Fibroblast of skin of scalp (primary cell): ENCODE measurements at regions not wholly inside any gene's neighbourhood (a gene's known extent, or its start where the extent isn't known, plus 50 kb on each side); places are given as distances from the start of the nearest gene placed in this dataset.
"Not testable (repeated sequence)": the region's sequence is repeated elsewhere in the genome, so short reads cannot be mapped to it uniquely, and the experiment has no call there.

ENCODE experiments used
- DNase-seq: peaks from one replicate; pipeline ENCODE4 v3.0.0-alpha.2; 2013

DNA sequence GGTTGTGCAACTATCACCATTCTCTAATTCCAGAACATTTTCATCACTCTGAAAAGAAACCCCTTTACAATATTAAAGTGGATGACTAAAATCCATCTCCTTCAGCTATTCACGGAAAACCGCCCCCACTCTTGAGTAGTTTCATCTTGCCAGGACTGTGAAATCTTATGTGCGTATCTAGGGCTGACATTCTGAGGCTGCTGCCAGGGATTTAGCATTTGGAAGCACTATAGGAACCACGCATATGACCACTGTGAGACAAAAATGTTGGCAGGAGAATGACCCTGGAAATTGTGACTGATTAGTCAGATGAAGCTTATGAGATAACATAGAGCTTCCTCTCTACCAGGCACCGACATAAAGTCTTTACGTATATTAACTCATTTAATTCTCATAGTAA lies 305.2 kb upstream of the PDE3A start:
- DNase-seq, result peak; percentile 69

DNA sequence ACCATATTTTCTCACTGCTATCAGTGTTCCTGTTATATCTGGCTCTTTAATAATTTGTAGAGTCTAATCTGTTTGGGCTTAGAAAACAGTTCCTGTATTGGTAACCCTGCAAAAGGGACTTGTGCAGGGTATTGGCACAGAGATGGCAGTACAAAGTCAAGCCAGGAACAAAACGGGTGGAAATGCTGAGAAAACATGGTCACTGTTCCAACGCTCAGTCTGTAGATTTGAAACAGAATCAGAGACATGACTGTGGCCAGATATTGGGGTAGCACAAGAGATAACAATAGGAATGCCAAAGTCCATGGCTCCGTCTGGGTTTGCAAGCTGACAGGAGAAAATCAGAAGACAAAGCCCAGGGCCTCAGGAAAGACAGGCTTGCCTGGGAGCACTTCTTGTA lies 290.7 kb upstream of the PDE3A start:
- DNase-seq, result no peak

DNA sequence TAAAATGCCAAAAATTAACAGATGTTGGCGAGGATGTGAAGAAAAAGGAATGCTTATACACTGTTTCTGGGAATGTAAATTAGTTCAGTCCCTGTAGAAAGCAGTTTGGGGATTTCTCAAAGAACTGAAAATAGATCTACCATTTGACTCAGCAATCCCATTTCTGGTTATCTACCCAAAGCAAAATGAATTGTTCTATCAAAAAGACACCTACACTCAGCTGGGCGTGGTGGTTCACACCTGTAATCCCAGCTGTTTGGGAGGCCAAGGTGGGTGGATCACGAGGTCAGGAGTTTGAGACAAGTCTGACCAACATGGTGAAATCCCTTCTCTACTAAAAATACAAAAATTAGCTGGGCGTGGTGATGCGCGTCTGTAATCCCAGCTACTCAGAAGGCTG lies 279.3 kb upstream of the PDE3A start:
- DNase-seq, result no peak

DNA sequence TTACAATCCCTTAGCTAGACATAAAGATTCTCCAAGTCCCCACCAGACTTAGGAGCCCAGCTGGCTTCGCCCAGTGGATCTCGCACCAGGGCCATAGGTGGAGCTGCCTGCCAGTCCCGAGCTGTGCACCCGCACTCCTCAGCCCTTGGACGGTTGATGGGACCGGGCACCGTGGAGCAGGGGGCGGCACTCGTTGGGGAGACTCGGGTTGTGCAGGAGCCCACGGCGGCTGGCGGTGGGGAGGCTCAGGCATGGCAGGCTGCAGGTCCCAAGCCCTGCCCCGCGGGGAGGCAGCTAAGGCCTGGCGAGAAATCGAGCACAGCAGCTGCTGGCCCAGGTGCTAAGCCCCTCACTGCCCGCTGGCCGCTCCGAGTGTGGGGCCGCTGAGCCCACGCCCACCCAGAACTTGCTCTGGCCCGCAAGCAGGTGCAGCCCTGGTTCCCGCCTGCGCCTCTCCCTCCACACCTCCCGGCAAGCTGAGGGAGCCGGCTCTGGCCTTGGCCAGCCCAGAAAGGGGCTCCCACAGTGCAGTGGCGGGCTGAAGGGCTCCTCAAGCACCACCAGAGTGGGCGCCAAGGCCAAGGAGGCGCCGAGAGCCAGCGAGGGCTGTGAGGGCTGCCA lies 275.0 kb upstream of the PDE3A start:
- DNase-seq, result not testable (repeated sequence)

DNA sequence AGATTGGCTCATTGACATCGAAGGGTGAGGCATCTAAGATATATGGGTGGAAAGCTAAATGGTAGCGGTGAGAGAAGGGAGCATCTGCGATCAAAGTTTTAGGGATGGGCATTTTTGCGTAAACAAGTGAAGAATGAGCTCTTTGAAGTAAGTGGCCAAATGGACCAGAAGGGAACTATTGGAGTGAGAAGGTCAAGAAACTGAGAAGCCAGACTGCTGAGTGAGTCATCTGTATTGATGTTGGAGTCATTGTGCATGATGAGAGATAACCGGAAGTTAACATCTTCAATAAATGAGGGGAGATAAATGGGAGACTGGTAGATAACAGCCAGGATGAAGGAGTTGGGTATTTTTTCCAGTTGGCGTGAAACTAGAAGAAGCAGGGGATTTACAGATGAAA lies 271.9 kb upstream of the PDE3A start:
- DNase-seq, result no peak

DNA sequence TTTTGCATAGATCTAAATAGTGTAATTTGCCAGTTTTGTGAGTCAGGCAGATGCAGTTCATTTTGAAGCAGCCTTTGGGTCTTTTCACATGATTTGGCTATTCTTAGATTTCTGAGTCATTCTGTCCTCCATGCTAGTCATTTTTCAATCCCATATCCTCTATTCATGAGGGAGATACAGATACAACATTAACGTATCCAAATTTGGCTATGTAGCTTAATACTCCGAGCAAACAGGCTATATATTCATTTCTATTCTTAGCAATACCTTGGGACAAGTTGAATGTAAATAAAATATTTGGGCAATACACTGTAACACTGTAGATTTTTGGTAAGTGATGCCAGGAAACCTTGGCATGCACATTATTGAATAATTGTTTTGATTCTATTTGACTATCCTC lies 270.7 kb upstream of the PDE3A start:
- peak; percentile 92 for DNase-seq

DNA sequence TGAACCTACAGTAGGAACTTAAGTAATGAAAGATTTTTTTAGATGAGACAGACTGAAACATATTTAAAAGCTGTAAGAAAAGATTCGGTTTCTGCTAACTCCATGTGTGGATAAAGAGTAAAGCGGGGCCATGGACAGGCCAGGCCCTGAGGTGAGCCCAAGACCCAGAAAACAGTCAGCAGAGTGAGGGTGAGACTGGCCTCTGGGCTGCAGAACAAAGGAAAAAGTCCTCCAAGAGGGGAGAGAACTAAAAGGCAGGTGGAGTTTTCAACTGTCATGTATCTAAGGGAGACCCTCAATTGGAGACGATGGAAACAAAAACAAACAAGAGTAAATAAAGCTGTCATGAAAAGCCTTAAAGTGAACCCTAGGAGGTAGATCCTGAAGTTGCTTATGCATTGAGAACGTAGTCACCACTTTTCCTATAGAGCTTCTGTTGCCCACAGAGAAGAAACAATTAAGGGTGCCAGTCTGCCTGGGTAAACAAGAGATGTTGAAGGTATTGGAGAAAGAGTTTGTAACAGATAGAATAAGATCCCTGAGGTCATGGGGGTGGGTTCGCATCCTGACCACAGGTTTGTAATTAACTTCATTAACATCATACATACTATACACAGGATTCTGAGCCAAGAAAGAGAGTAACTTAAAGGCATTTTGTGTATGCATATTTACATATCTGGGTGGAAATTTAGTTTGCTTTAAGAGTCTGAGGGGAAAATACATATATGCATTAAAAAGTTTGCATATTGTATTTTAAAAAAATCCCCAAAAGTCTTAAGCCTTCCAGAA lies 268.7 kb upstream of the PDE3A start:
- DNase-seq, result no peak

DNA sequence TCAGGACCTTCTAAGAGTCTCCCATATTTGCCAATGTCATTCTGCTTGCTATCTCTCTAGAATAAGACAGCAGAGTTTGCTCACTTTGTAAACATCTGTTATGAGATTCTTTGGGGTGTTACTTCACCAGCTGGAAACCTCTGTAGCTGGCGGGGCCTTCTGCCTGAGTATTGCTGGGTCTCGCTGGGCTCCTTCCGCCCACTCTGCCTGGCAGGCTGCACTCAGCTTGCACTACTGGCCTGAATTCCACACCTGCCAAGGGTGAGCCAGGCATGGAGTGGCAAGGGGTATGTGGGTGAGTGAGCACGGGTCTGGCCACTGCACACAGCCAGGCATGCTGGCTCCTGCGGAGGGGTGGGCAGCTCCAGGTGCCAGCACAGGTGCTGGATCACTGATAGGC lies 267.3 kb upstream of the PDE3A start:
- no peak for DNase-seq

DNA sequence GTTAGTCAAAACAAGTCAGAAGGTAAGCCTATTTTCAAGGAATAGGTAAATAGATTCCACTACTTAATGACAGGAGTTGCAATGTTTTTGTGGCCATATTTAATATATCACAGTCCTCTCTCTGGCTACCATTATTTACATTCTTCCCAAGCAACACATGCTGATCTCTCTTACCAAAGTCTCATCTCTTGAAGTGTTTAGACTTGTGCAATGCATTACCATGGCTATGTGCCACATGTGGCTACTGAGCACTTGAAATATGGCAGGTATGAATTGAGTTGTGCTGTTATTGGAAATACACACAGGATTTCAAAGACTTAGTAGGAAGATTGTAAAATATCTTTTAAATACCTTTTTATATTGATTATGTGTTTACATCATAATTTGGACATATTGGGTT lies 262.4 kb upstream of the PDE3A start:
- DNase-seq, result peak; percentile 73

DNA sequence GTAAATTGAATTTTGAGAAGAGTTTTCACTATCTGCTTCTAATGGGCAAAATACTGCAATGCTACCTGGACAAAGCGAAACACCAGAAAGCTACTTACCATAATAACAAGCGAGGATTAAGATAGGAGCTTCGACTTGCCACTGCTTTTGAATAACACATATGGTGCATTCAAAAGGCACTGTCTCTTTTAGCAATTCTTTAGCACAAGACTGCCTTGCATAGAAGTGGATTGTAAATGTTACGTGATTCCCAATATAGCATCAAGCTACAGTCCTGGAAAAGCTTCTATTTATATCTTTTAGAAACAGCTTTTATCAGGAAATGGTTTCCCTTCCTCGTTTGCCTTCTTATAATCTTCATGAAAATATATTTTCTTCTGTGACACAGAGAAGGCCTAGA lies 258.7 kb upstream of the PDE3A start:
- no peak for DNase-seq

DNA sequence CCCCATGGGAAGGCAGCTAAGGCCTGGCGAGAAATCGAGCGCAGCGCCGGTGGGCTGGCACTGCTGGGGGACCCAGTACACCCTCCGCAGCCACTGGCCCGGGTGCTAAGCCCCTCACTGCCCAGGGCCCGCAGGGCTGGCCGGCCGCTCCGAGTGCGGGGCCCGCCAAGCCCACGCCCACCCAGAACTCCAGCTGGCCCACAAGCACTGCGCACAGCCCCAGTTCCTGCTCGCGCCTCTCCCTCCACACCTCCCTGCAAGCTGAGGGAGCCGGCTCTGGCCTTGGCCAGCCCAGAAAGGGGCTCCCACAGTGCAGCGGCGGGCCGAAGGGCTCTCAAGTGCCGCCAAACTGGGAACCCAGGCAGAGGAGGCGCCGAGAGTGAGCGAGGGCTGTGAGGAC lies 253.0 kb upstream of the PDE3A start:
- DNase-seq, result not testable (repeated sequence)

DNA sequence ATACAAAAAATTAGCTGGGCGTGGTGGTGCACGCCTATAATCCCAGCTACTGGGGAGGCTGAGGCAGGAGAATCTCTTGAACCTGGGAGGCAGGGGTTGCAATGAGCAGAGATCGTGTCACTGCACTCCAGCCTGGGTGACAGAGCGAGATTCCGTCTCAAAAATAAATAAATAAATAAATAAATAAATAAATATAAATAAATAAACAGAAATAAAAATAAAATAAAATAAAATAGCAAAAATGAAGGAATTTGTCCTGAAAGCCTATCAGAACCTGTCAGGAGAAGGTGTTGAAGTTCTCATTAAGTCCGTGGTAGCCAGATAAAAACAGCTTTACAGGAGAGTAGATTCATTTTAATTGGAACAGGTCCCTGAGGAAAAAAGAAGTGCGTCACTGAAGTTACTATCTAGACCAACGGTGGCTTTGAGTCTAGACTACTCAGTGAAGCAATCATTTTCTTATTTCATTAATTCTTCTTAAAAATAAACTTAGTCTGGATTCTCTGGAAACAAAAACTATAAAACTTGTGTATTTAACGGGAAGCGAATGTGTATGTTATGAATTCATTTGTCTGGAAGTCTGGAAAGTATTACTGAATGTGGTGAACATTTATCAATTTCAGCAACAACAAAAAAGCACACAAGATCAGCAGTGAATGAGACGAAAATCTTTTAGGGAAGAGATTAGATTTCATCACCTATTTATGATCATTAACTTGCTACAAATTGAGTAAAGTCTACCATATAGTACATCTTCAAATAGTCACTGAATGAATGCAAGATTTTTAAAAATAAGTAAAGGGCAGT lies 248.5 kb upstream of the PDE3A start:
- DNase-seq, result peak; percentile 57

DNA sequence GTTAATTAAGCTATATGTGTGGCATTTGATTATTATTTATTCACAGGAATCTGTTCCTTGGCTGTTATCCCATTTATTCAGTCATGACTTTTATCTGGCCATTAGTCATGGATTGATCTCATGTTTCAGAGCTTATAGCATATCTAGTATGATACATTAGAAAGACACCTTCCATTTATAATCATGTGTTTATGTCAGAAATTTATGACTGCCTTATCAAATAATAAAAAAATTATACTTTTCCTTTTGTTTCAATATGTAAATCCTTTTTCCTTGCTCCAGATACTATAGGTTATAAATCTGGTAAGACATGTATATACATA lies 248.0 kb upstream of the PDE3A start:
- DNase-seq, result peak; percentile 59

DNA sequence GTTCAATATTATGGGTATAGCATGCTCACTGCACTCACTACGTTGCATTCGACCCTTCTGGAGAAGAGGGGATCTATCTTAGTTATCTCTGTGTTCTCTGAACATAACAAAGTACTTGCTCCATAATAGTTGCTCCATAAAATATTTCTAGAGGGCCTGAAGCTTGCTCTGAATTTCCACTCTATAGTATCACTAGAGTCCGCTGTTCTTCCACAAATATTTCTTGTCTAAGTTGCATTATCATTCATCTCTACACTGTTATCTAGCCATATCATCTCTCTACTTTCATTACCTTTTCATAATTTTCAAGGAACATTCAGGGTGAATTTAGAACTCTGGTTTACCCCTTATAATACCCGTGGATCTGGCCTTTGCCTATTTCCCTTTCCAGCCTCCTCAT lies 246.1 kb upstream of the PDE3A start:
- no peak for DNase-seq

DNA sequence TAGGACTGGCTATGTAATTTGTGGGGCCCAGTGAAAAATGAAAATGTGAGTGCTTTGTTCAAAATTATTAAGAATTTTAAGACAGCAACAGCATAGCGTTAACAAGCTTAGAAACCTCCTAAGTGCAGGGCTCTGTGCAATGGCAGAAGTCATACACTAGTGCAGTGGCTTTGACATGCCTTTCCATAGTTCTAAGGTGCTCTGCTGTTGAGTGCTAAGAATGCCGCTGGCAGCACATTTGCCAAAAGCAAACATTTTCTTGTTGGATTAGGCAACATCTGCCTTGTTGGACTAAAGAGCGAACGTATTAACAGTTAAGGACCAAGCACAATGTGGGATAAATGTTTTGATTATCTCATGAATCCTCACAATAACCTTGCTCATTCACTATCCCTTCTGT lies 244.9 kb upstream of the PDE3A start:
- DNase-seq, result no peak

DNA sequence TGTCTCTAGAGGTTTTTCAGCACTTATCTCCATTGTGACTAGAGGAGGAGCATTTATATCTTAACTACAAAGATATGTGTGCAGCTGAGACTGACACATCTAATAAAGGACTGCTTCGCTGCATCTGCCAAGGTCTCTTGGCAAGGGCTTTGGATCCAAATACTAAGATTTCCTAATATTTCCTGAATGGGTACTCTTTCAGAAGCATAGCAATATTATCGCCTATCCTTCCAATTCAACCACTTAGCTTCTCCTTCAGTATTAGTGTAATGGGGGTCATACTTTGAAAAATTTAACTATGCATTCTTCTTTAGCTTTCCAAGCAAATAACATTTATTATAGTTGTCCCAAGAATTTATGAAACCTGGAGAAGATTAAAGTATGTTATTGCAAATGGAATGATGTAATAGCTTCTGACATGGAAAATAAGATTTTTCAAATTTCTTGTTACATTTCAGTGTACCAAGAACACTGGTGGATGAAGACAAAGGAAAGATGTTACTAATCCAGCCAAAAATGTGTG lies 243.0 kb upstream of the PDE3A start:
- peak; percentile 80 for DNase-seq

DNA sequence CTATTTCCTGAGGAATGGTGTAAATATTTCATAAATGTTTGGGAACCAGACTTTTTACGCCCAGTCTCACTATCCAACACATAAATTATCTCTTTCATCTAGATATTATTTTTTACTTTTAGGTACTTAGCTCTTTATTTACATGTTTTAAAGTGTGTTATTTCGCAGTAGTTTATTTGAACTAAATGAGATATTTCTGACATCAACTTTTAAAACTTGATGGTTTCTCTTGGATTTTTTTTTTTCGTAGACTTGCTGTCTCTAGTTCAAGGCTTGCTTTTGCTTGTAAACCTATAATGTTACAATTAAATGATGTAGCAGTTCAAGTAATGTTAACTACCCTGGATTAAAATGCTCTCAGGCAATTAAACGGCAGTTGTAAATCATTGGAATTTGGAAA lies 241.7 kb upstream of the PDE3A start:
- no peak for DNase-seq

DNA sequence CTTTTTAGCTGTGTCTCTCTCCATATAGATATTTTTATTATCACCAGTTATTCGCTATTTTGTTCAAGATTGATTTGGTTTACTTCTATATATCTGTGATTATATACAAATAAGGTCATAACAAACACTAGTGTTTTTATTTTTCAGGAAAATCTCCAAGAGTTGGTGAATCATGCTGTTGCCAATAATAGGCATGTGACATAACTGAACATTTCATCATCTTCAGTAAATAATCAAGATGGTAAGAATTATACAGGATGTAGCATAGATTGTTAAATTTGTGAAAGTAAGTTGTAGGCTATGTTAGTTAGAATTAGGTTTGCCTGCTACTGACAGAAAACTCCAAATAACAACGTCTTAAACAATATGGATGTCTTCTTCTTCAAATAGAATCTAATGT lies 240.9 kb upstream of the PDE3A start:
- DNase-seq, result peak; percentile 11

DNA sequence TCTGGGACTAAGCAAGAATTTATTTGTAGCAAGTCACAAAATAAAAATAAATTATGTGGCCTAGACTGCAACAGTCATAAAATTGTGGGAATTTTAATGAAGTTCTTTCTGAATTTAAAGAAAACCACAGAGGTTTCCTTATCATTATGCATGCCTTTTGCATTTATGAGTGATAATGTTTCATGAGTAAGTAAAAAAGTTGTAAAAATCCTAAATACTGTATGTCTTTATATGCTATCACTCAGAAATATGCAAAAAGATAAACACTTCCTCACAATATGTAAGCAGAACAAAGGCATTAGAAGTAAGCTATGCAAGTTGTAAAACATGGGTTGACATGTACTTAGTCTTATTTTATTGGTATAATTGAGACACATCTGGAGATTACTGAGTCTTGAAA lies 239.4 kb upstream of the PDE3A start:
- peak; percentile 16 for DNase-seq

DNA sequence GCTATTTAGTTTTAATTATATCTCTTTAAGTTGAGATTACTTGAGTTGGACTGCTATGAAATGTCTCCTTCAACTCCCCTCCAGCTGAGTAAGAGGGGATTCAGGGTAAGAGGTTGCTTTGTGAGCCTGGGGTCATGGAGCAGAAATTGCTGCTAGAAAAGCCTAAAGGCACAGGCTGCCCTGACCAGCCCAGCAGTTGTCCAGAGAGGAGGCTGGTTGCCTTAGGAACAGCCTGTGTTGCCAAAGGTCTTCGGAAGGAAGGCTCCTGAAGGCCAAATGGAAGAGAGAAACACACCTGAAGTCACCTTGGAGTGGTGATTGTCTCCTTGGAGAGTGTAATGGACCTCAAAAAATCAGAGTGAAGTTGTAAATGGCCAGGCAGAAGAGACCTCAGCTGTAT lies 235.5 kb upstream of the PDE3A start:
- no peak for DNase-seq

DNA sequence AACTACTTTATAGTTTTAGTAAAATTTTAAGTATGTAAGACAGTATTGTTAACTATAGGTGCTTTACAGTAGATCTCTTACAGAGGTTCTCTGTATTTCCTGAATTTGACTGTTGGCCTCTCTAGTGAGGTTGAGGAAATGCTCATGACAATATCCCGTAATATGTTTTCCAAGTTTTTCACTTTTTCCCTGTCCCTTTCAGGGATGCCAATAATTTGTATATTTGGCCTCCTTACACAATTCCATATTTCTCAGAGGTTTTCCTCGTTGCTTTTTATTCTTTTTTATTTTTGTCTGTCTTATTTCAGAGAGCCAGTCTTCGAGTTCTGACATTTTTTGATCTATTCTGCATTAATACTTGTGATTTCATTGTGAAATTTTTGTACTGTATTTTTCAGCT lies 233.7 kb upstream of the PDE3A start:
- DNase-seq, result no peak

DNA sequence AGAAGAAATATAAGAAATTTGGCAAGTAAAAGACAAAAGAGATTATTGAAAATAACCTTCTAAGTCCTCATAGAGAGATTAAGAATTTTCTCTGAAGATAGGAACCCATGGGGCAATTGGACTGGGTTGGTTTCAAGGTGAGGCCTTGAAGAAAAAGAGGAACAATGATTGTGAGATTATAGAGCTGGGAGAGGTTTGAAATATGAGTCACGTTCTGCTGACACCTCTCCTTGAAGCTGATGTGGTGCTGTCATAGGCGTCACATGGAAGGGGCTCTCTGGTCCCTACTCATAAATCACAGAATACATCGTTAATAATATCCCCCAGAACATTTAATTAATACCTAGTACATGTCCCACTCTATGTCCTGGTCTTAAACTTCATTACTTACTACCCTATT lies 227.6 kb upstream of the PDE3A start:
- no peak for DNase-seq

DNA sequence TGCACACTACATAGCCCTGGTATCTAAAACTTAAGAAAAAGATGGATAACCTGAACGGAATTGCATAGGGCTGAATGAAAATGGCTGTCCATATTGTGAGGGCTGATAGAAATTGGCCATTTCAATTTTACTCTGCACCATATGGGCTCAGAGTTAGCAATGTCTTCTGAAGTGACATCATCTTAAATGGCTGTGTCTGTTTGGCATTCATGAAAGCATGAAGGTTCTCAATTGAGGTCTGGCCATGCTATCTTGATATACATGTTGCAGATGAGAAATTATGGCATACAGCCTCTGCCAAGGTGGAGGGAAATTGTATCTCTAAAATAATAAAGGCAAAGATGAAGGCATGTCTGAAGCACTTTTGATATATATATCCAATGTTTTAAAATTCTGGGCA lies 226.0 kb upstream of the PDE3A start:
- peak; percentile 9 for DNase-seq

DNA sequence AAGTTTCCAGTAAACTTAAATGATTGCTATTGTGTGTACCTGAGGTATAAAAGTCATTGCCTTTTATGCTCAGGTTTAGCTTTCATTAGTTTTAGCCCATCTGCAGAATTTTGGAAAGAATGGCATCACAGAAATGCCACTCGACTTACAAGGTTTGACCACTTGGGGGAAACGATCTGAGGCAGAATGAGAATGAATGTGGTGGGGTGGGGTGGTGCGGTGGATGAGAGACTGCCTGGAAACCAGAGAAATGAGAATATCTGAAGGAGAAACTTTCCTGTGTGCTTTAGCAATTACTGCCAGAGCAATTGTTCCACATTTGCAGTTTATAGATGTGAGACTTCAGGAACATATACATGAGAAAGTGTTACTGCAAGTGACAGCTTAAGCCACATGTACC lies 225.4 kb upstream of the PDE3A start:
- DNase-seq, result no peak
